Heart left ventricle (tissue), 13 donors: ENCODE measurements at regions not wholly inside any gene's neighbourhood (a gene's known extent, or its start where the extent isn't known, plus 50 kb on each side); places are given as distances from the start of the nearest gene placed in this dataset.

Experiments
- CTCF ChIP-seq, 12 donors: fragments of 200-600 bp; sonication (generic) in 4 of 12; IDR thresholded peaks; one replicate each; pipeline versions ENCODE4 v1.5.0 to v1.8.0; 2018 to 2022; ENCODE audit warnings: antibody characterized with exemption in 12 of 12, mild to moderate bottlenecking in 5 of 12
- POLR2A ChIP-seq, 2 donors: fragments of 450-650 bp; IDR thresholded peaks; one replicate each; pipeline ENCODE4 v1.6.1; 2017; ENCODE audit warnings: antibody characterized with exemption in 2 of 2, mild to moderate bottlenecking in 2 of 2, moderate library complexity in 2 of 2
- donor health status: ischemic (EF 13 %, LVEDD 7.1; RV severe dilation, severe dysfunction).
- donor health status: DM: no; HTN: yes; CAD: no.
- donor health status: DM: no; HTN: no; CAD: no.
- donor health status: ischemic (EF 25% LVEDD 6.9; RV normal size, moderate dysfunction).
- donor health status: ischemic (EF 25% LVEDD 5.7; RV mildly dilated, moderate dysfunction).
- donor health status: ischemic (EF 35%, LVEDD 5.7; RV mildly dilated, moderate dysfunction).
- donor health status: nonischemic (EF 11% LVEDD 7.7; RV severe dilation, severe dysfunction).
- donor health status: DM: yes; HTN: yes; CAD: no.
- donor health status: PGD.
- donor health status: ischemic (EF 29% LVEDD 5.4; RV normal size, mild dysfunction).
- donor health status: nonischemic (EF 23%, LVEDD 6.1; RV moderate dilation, normal function).

- TF ChIP-seq POLR2A (IDR thresholded peaks at IDR 0.05) (no peak), CTCF (IDR thresholded peaks at IDR 0.05) (no peak)
Measured at GRCh38 chr6:20001286-20001685, 164.1 kb downstream of the ID4 start.
